NCI-H748 treated with DMSO at 0.1 percent for 48 hours (cell line): ENCODE measurements at regions not wholly inside any gene's neighbourhood (a gene's known extent, or its start where the extent isn't known, plus 50 kb on each side); places are given as distances from the start of the nearest gene placed in this dataset.

Experiments
- DNase-seq: peaks from one replicate; lab custom pipeline; 2025; lab: John Stamatoyannopoulos, UW

- DNase-seq, result no peak
Observed at GRCh38 chrX:4876268-4876667, 1162.8 kb upstream of the PRKX start.

- DNase-seq, result no peak
Observed at GRCh38 chrX:4851534-4851933, 1138.1 kb upstream of the PRKX start.

- no peak for DNase-seq
Observed at GRCh38 chrX:4850312-4850711, 1136.9 kb upstream of the PRKX start.

GRCh38 chrX:4844376-4844775 is 1130.9 kb upstream of the PRKX start:
- DNase-seq, result no peak

GRCh38 chrX:4841216-4841745 is 1127.8 kb upstream of the PRKX start:
- no peak for DNase-seq

- no peak for DNase-seq
Observed at GRCh38 chrX:4831574-4831973, 1118.1 kb upstream of the PRKX start.

GRCh38 chrX:4830880-4831557 is 1117.6 kb upstream of the PRKX start:
- no peak for DNase-seq

GRCh38 chrX:4825550-4825949 is 1112.1 kb upstream of the PRKX start:
- no peak for DNase-seq

GRCh38 chrX:4809571-4809970 is 1096.1 kb upstream of the PRKX start:
- no peak for DNase-seq

- DNase-seq, result no peak
Observed at GRCh38 chrX:4805502-4805901, 1092.1 kb upstream of the PRKX start.

GRCh38 chrX:4800756-4801155 is 1087.3 kb upstream of the PRKX start:
- no peak for DNase-seq

- DNase-seq, result no peak
Observed at GRCh38 chrX:4787971-4788370, 1074.5 kb upstream of the PRKX start.

- DNase-seq, result no peak
Observed at GRCh38 chrX:4764888-4765287, 1051.4 kb upstream of the PRKX start.

GRCh38 chrX:4762196-4762595 is 1048.7 kb upstream of the PRKX start:
- DNase-seq, result no peak

- DNase-seq, result no peak
Observed at GRCh38 chrX:4754878-4755604, 1041.6 kb upstream of the PRKX start.

GRCh38 chrX:4741024-4741423 is 1027.6 kb upstream of the PRKX start:
- no peak for DNase-seq

- no peak for DNase-seq
Observed at GRCh38 chrX:4735299-4735698, 1021.9 kb upstream of the PRKX start.

GRCh38 chrX:4710618-4711433 is 997.4 kb upstream of the PRKX start:
- DNase-seq, result no peak

GRCh38 chrX:4708970-4709760 is 995.7 kb upstream of the PRKX start:
- DNase-seq, result peak; percentile 5

- no peak for DNase-seq
Observed at GRCh38 chrX:4706961-4707360, 993.5 kb upstream of the PRKX start.

GRCh38 chrX:4690521-4690920 is 977.1 kb upstream of the PRKX start:
- no peak for DNase-seq

- DNase-seq, result no peak
Observed at GRCh38 chrX:4682636-4683035, 969.2 kb upstream of the PRKX start.
